Trophoblast cell (in vitro differentiated cells and primary cell): ENCODE measurements at regions not wholly inside any gene's neighbourhood (a gene's known extent, or its start where the extent isn't known, plus 50 kb on each side); places are given as distances from the start of the nearest gene placed in this dataset.

Experiments used
- DNase-seq, 2 donors: peaks; one replicate each; pipeline ENCODE4 v3.0.0-alpha.2; 2016
- H2AFZ ChIP-seq: 2 replicates; pipeline ENCODE4 v1.6.1; 2013; ENCODE audit warnings: low read length, moderate library complexity, mild to moderate bottlenecking; ENCODE audit not compliant: insufficient read depth, poor library complexity
- H2AK5ac ChIP-seq: 2 replicates; pipeline ENCODE4 v1.6.1; 2013; ENCODE audit warnings: mild to moderate bottlenecking, low read length
- H2BK120ac ChIP-seq: 2 replicates; pipeline ENCODE4 v1.6.1; 2013; ENCODE audit warnings: low read length, mild to moderate bottlenecking, moderate library complexity; ENCODE audit not compliant: insufficient read depth, poor library complexity
- H2BK12ac ChIP-seq: 2 replicates; pipeline ENCODE4 v1.6.1; 2013; ENCODE audit warnings: mild to moderate bottlenecking, low read length, moderate library complexity
- H2BK5ac ChIP-seq: 2 replicates; pipeline ENCODE4 v1.6.1; 2013; ENCODE audit warnings: low read length, low read depth, moderate library complexity, mild to moderate bottlenecking; ENCODE audit not compliant: poor library complexity
- H3K14ac ChIP-seq: 2 replicates; pipeline ENCODE4 v1.6.1; 2013; ENCODE audit warnings: mild to moderate bottlenecking, low read length
- H3K18ac ChIP-seq: 2 replicates; pipeline ENCODE4 v1.6.1; 2013; ENCODE audit warnings: mild to moderate bottlenecking, low read length
- H3K23ac ChIP-seq: 2 replicates; pipeline ENCODE4 v1.6.1; 2013; ENCODE audit warnings: low read length
- H3K27ac ChIP-seq: 2 replicates; pipeline ENCODE4 v1.5.1; 2013; ENCODE audit warnings: low read depth, mild to moderate bottlenecking, inconsistent platforms, low read length, moderate library complexity
- H3K27me3 ChIP-seq: 2 replicates; pipeline ENCODE4 v1.6.1; 2013; ENCODE audit warnings: inconsistent platforms, mild to moderate bottlenecking, low read length, moderate library complexity; ENCODE audit not compliant: insufficient read depth
- H3K36me3 ChIP-seq, 2 experiments: 1 replicate in 1 of 2; 2 replicates in 1 of 2; pipeline ENCODE4 v1.6.1; 2013; ENCODE audit warnings: low read length in 2 of 2, mild to moderate bottlenecking in 2 of 2, moderate library complexity in 1 of 2; ENCODE audit not compliant: insufficient read depth in 2 of 2, control insufficient read depth in 1 of 2
- H3K4ac ChIP-seq: 2 replicates; pipeline ENCODE4 v1.6.1; 2013; ENCODE audit warnings: low read depth, mild to moderate bottlenecking, low read length, moderate library complexity
- H3K4me1 ChIP-seq, 2 experiments: 1 replicate in 1 of 2; 2 replicates in 1 of 2; pipeline ENCODE4 v1.6.1; 2013; ENCODE audit warnings: low read length in 2 of 2, mild to moderate bottlenecking in 2 of 2, moderate library complexity in 1 of 2; ENCODE audit not compliant: insufficient read depth in 2 of 2, control insufficient read depth in 1 of 2
- H3K4me2 ChIP-seq: 2 replicates; pipeline ENCODE4 v1.6.1; 2013; ENCODE audit warnings: inconsistent platforms, mild to moderate bottlenecking, low read length, moderate library complexity
- H3K4me3 ChIP-seq: 2 replicates; pipeline ENCODE4 v1.5.1; 2013; ENCODE audit warnings: mild to moderate bottlenecking, low read depth, low read length, inconsistent platforms
- H3K79me1 ChIP-seq: one replicate; pipeline ENCODE4 v1.6.1; 2013; ENCODE audit warnings: low read length
- H3K79me2 ChIP-seq: 2 replicates; pipeline ENCODE4 v1.6.1; 2013; ENCODE audit warnings: low read length, mild to moderate bottlenecking; ENCODE audit not compliant: control insufficient read depth, insufficient read depth, poor library complexity
- H3K9ac ChIP-seq: 2 replicates; pipeline ENCODE4 v1.6.1; 2013; ENCODE audit warnings: mild to moderate bottlenecking, low read length
- H3K9me3 ChIP-seq: 2 replicates; pipeline ENCODE4 v1.6.1; 2013; ENCODE audit warnings: low read depth, mild to moderate bottlenecking, control low read depth, inconsistent platforms, low read length; ENCODE audit not compliant: insufficient read depth
- H4K12ac ChIP-seq: 2 replicates; pipeline ENCODE4 v1.6.1; 2013; ENCODE audit warnings: low read depth, mild to moderate bottlenecking, low read length, moderate library complexity
- H4K8ac ChIP-seq: 2 replicates; pipeline ENCODE4 v1.6.1; 2013; ENCODE audit warnings: low read depth, mild to moderate bottlenecking, low read length, moderate library complexity
- H4K91ac ChIP-seq: one replicate; pipeline ENCODE4 v1.6.1; 2013; ENCODE audit warnings: low read depth, mild to moderate bottlenecking, low read length, moderate library complexity
- whole genome bisulfite sequencing: extraction: QIAGEN DNeasy Blood & Tissue Kit; methylation state at CpG from one replicate; pipeline ENCODE4 v1.1.7; 2013; ENCODE audit warnings: missing lambda C conversion rate; ENCODE audit not compliant: insufficient read length, insufficient coverage; ENCODE audit errors: extremely low coverage; 5-methylcytosine and 5-hydroxymethylcytosine counted together

DNA sequence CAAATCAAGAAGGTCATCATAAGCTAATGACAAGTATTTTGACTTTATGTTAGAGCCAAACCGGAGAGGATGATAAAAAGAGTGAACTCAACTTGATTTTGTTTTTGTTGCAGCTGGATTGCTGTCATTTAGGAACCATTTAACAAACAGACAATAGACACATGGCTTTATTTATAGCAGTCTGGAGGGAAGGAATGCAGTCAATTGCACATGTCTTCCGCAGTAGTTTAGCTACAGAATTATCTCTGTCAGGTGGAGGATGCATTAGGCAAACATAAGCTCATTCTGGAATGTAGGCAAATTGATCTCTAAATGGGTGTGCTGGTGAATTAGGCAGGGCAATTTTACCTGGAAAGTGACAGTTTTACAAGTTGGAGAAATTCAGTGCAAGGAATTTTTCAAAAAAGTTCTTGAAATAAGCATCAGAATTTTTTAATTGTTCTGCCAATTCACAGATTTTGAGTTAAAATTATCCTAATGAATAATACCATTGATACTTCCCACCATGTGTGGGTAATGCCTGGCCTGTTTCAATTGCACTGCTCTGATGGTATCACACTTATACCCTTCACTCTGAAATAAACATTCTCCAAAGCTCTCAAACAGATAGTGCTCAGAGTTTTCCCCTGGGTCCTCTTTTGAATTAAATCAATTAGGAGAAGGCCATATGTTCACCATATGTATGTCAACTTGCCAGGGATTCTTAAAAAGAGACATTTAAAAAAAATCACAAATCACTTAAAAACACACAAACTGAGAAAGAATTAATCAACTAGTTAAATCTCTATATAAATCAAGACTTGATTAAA, 318.3 kb downstream of the NDFIP2 start:
- WGBS, result no CpG with 5 or more reads among the region's 2 CpGs
- DNase-seq, result no peak

DNA sequence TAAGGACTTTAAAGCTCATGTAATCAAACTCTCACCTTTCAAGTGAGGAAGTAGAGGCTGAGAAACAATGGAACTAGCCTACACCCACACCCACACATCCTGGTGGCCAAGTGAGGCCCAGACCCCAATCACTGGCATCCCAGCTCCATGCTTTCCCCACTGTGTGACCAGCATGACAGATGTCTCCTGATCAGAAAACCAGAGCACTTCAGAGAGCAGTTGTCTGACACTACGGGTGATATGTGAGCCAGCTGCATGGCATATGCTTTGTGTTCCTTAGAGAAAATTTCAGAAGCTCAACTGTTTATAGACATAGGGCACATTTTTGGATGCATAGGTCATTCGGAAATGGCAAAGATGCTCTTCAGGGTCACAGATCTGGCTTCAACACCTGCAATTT, 315.2 kb downstream of the NDFIP2 start:
- Histone ChIP-seq H3K18ac (no peak overlapping the region), H3K36me3 (no peaks in the 10 kb centered on the region), H4K8ac (no peak overlapping the region), H2BK120ac (no peak overlapping the region), H4K91ac (peak overlapping the region; percentile 63), H3K4me2 (no peak overlapping the region), H3K14ac (peak overlapping the region; percentile 65), H3K4ac (no peak overlapping the region), H3K23ac (no peak overlapping the region), H2AK5ac (peak overlapping the region; percentile 43), H3K79me1 (peaks cover 6% of the 10 kb centered on the region), H2BK5ac (no peak overlapping the region), H2BK12ac (no peak overlapping the region), H2AFZ (no peak overlapping the region), H3K4me3 (no peak overlapping the region), H3K27ac (no peak overlapping the region), H3K9me3 (no peaks in the 10 kb centered on the region), H4K12ac (no peak overlapping the region), H3K9ac (no peak overlapping the region), H3K79me2 (no peaks in the 10 kb centered on the region), H3K27me3 (no peaks in the 10 kb centered on the region), H3K4me1 (peaks cover 0 to 2% of the 10 kb centered on the region in 2 experiments)
- no peak for DNase-seq
- no CpG with 5 or more reads among the region's 2 CpGs for WGBS

More for the DNA sequence above, 318.3 kb downstream of the NDFIP2 start:
- Histone ChIP-seq H2AFZ (no peak overlapping the region), H4K91ac (no peak overlapping the region), H3K79me2 (no peaks in the 10 kb centered on the region), H3K4me1 (peaks cover 0 to 2% of the 10 kb centered on the region in 2 experiments), H3K18ac (no peak overlapping the region), H3K36me3 (no peaks in the 10 kb centered on the region), H3K9ac (no peak overlapping the region), H3K9me3 (no peaks in the 10 kb centered on the region), H4K8ac (no peak overlapping the region), H2BK120ac (no peak overlapping the region), H3K79me1 (peaks cover 6% of the 10 kb centered on the region), H3K14ac (no peak overlapping the region), H2BK5ac (no peak overlapping the region), H4K12ac (no peak overlapping the region), H3K27me3 (no peaks in the 10 kb centered on the region), H3K4me3 (no peak overlapping the region), H3K4me2 (no peak overlapping the region), H3K27ac (peak overlapping the region; percentile 49), H2BK12ac (no peak overlapping the region), H3K4ac (no peak overlapping the region), H3K23ac (no peak overlapping the region), H2AK5ac (no peak overlapping the region)

DNA sequence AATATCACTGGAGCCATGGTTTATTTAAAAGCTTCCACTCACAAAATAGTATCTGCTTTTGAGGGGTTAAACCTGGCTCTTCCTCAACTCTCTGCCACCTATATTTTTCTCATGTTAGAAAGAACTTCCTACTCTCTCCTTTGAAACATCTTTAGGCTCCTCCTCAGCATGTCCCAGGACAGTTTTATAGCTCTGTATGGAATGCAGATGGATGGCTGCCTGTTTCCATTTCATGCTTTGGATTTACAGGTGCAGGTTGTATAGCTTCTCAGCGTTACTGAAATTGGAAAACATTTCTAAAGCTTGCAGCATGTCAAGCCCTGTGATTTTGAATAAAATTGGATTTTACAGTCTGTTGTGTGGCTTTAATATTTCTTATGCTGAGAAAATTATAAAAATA, 314.0 kb downstream of the NDFIP2 start:
- no peaks in the 10 kb centered on the region for H3K36me3 ChIP-seq

DNA sequence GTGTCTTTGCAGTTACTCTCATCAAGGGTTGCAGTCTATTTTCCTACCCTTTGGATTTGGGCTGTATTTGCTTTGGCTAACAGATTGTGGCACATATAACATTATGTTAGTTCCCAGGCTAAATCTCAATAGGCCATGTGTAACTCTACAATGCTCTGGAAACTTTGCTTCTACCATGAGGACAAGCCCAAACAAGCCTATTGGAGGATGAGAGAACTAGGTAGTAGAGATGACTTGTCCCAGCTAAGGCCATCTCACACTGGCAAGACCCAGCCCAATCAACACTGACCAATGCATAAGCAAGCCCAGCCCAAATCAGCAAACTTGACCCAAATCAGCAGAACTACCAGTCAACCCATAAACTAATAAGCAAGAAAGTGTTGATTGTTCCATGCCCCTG, 311.8 kb downstream of the NDFIP2 start:
- H2AFZ ChIP-seq, result no peak overlapping the region
- no peak for DNase-seq
- H3K9me3 ChIP-seq, result no peaks in the 10 kb centered on the region
- H3K14ac ChIP-seq, result no peak overlapping the region
- no peak overlapping the region for H4K8ac ChIP-seq
- H3K4me3 ChIP-seq, result no peak overlapping the region
- H3K23ac ChIP-seq, result no peak overlapping the region
- no peak overlapping the region for H2BK5ac ChIP-seq
- H2BK120ac ChIP-seq, result peak overlapping the region; percentile 43
- no peak overlapping the region for H3K18ac ChIP-seq
- H3K79me2 ChIP-seq, result no peaks in the 10 kb centered on the region
- no peaks in the 10 kb centered on the region for H3K36me3 ChIP-seq
- no peak overlapping the region for H4K12ac ChIP-seq
- H2AK5ac ChIP-seq, result no peak overlapping the region
- H2BK12ac ChIP-seq, result peak overlapping the region; percentile 45
- H3K4me1 ChIP-seq, result peaks cover 0 to 2% of the 10 kb centered on the region in 2 experiments
- peaks cover 2% of the 10 kb centered on the region for H3K79me1 ChIP-seq
- no peak overlapping the region for H3K27ac ChIP-seq
- no peak overlapping the region for H4K91ac ChIP-seq
- no peak overlapping the region for H3K9ac ChIP-seq
- no peak overlapping the region for H3K4ac ChIP-seq
- no peak overlapping the region for H3K4me2 ChIP-seq
- H3K27me3 ChIP-seq, result no peaks in the 10 kb centered on the region

More for the DNA sequence above, 314.0 kb downstream of the NDFIP2 start:
- H2BK120ac ChIP-seq, result no peak overlapping the region
- H3K79me2 ChIP-seq, result no peaks in the 10 kb centered on the region
- H3K4me2 ChIP-seq, result no peak overlapping the region
- H4K91ac ChIP-seq, result no peak overlapping the region
- H2AFZ ChIP-seq, result no peak overlapping the region
- no CpG with 5 or more reads among the region's 1 CpG for WGBS
- peaks cover 0 to 2% of the 10 kb centered on the region in 2 experiments for H3K4me1 ChIP-seq
- H4K12ac ChIP-seq, result no peak overlapping the region
- peaks cover 6% of the 10 kb centered on the region for H3K79me1 ChIP-seq
- DNase-seq, result no peak
- no peak overlapping the region for H3K27ac ChIP-seq
- H3K4ac ChIP-seq, result no peak overlapping the region
- no peak overlapping the region for H3K9ac ChIP-seq
- H3K18ac ChIP-seq, result no peak overlapping the region
- H2BK12ac ChIP-seq, result no peak overlapping the region
- H3K27me3 ChIP-seq, result no peaks in the 10 kb centered on the region
- no peak overlapping the region for H3K4me3 ChIP-seq
- H3K14ac ChIP-seq, result no peak overlapping the region
- no peak overlapping the region for H4K8ac ChIP-seq
- H3K23ac ChIP-seq, result no peak overlapping the region
- no peak overlapping the region for H2BK5ac ChIP-seq
- no peak overlapping the region for H2AK5ac ChIP-seq
- no peaks in the 10 kb centered on the region for H3K9me3 ChIP-seq
